Adrenal gland (tissue), 9 donors: ENCODE measurements at regions not wholly inside any gene's neighbourhood (a gene's known extent, or its start where the extent isn't known, plus 50 kb on each side); places are given as distances from the start of the nearest gene placed in this dataset.

ENCODE experiments used
- DNase-seq, 7 donors: peaks; one replicate each; pipeline ENCODE4 v3.0.0-alpha.2; 2019 to 2020
- H3K27ac ChIP-seq, 5 donors: fragments of 200-600 bp; sonication (generic) in 4 of 5; 1 replicate in 3 of 5; 2 replicates in 2 of 5; pipeline versions ENCODE4 v1.5.1 to v1.8.0; 2016 to 2020; ENCODE audit warnings: mild to moderate bottlenecking in 1 of 5
- H3K27me3 ChIP-seq: fragments of 200-600 bp; 2 replicates; pipeline ENCODE4 v1.8.0; 2021
- H3K36me3 ChIP-seq, 2 donors: fragments of 200-600 bp; replicated peaks in 1 of 2; 1 replicate in 1 of 2; 2 replicates in 1 of 2; pipeline versions ENCODE4 v1.5.1 to v1.8.0; 2018 to 2022
- H3K4me1 ChIP-seq, 2 donors: fragments of 200-600 bp; replicated peaks in 1 of 2; 1 replicate in 1 of 2; 2 replicates in 1 of 2; pipeline versions ENCODE4 v1.5.1 to v1.8.0; 2018 to 2021
- H3K4me3 ChIP-seq, 4 donors: fragments of 200-600 bp; sonication (generic) in 3 of 4; one replicate each; pipeline ENCODE4 v1.5.1; 2016 to 2018
- H3K9me3 ChIP-seq, 3 donors: fragments of 200-600 bp; sonication (generic) in 1 of 3; replicated peaks in 1 of 3; 1 replicate in 2 of 3; 2 replicates in 1 of 3; pipeline versions ENCODE4 v1.5.1 to v1.8.0; 2016 to 2021
- POLR2A ChIP-seq, 2 donors: fragments of 450-650 bp; IDR thresholded peaks; one replicate each; pipeline ENCODE4 v1.6.1; 2017; ENCODE audit warnings: antibody characterized with exemption in 2 of 2, mild to moderate bottlenecking in 2 of 2, moderate library complexity in 1 of 2
- WGBS, 4 donors: extraction: QIAGEN DNeasy Blood & Tissue Kit in 2 of 4; methylation state at CpG; one replicate each; pipeline versions ENCODE4 v1.1.5 to v1.1.7; 2013 to 2017; 5-methylcytosine and 5-hydroxymethylcytosine counted together
- intact Hi-C, 2 donors: fragments of 100-400 bp; cut with DNase I; formaldehyde crosslinking; loops; one replicate each; pipeline versions ENCODE4 v1.14.1 to v1.15.0; 2022 to 2023
- TF ChIP-seq, protein P1 (sequence below), 6 experiments: fragments of 450-650 bp in 4 of 6; fragments of 200-600 bp in 2 of 6; sonication (generic) in 1 of 6; IDR thresholded peaks; 1 replicate in 5 of 6; 2 replicates in 1 of 6; pipeline versions ENCODE4 v1.5.1 to v1.8.0; 2016 to 2021; ENCODE audit warnings: antibody characterized with exemption in 6 of 6, mild to moderate bottlenecking in 2 of 6, moderate library complexity in 1 of 6
- donor health status: healthy with polysubstance abuse.
- donor health status: Bipolar disorder and iron deficiency.
- donor health status: DM: yes; HTN: yes; CAD: no.
- donor health status: DM: no; HTN: no; CAD: no.
- donor health status: DM: no; HTN: no; CAD: no.

- Histone ChIP-seq H3K4me3 (no peak overlapping the region), H3K4me1 (no peaks in the 10 kb centered on the region), H3K27ac (no peak overlapping the region), H3K36me3 (no peaks in the 10 kb centered on the region), H3K27me3 (no peaks in the 10 kb centered on the region), H3K9me3 (no peaks in the 10 kb centered on the region)
- 58 to 73% (median 66%) methylated on average over 1 of the region's 1 CpG for WGBS, 4 donors
- no peak for DNase-seq
- intact Hi-C loops = no loop called here
- TF ChIP-seq, protein P1, sequence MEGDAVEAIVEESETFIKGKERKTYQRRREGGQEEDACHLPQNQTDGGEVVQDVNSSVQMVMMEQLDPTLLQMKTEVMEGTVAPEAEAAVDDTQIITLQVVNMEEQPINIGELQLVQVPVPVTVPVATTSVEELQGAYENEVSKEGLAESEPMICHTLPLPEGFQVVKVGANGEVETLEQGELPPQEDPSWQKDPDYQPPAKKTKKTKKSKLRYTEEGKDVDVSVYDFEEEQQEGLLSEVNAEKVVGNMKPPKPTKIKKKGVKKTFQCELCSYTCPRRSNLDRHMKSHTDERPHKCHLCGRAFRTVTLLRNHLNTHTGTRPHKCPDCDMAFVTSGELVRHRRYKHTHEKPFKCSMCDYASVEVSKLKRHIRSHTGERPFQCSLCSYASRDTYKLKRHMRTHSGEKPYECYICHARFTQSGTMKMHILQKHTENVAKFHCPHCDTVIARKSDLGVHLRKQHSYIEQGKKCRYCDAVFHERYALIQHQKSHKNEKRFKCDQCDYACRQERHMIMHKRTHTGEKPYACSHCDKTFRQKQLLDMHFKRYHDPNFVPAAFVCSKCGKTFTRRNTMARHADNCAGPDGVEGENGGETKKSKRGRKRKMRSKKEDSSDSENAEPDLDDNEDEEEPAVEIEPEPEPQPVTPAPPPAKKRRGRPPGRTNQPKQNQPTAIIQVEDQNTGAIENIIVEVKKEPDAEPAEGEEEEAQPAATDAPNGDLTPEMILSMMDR (IDR thresholded peaks at IDR 0.05) = no peak
- TF ChIP-seq POLR2A (IDR thresholded peaks at IDR 0.05) = no peak
Observed at GRCh38 chr2:180662521-180662920, 317.9 kb upstream of the UBE2E3 start.

GRCh38 chr2:180661686-180662030 lies 318.7 kb upstream of the UBE2E3 start:
- 40 to 71% (median 61%) methylated on average over 1 of the region's 1 CpG for WGBS, 4 donors
- no peak overlapping the region for H3K27ac ChIP-seq
- H3K4me3 ChIP-seq = no peak overlapping the region
- no peaks in the 10 kb centered on the region for H3K36me3 ChIP-seq
- H3K4me1 ChIP-seq = no peaks in the 10 kb centered on the region
- intact Hi-C loops = no loop called here
- no peak for DNase-seq
- no peaks in the 10 kb centered on the region for H3K9me3 ChIP-seq
- H3K27me3 ChIP-seq = no peaks in the 10 kb centered on the region
- TF ChIP-seq POLR2A (IDR thresholded peaks at IDR 0.05) = no peak
- TF ChIP-seq, protein P1 (IDR thresholded peaks at IDR 0.05) = no peak

GRCh38 chr2:180660881-180661685 lies 319.3 kb upstream of the UBE2E3 start:
- H3K4me1 ChIP-seq = no peaks in the 10 kb centered on the region
- H3K9me3 ChIP-seq = no peaks in the 10 kb centered on the region
- no peak for TF ChIP-seq POLR2A (IDR thresholded peaks at IDR 0.05)
- TF ChIP-seq, protein P1 (IDR thresholded peaks at IDR 0.05) = no peak
- no peak overlapping the region for H3K4me3 ChIP-seq
- H3K36me3 ChIP-seq = no peaks in the 10 kb centered on the region
- WGBS, 4 donors = 57 to 74% (median 65%) methylated on average over 5 of the region's 5 CpGs
- no peak overlapping the region for H3K27ac ChIP-seq
- no peak for DNase-seq
- intact Hi-C loops = no loop called here
- H3K27me3 ChIP-seq = no peaks in the 10 kb centered on the region

DNA sequence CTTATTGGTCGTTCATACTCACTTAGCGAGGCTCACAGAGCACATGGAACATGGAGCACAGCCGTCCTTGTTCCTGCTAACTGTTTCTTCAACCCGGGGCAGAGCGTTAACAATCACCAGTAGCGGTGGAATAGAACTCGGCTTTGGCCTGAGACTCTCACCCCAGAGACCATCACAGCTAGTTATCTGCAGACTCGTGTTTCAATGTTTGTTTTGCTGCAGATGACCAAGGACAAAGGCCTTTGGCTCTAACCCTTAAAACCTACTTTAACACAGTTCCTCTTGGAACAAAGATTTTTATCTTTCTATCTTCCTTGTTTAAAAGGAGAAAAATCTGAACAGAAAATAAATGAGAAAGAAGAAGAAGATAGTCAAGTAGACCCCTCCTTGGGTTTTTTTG lies 320.2 kb upstream of the UBE2E3 start:
- no peak for DNase-seq
- 56 to 65% (median 57%) methylated on average over 8 of the region's 8 CpGs for WGBS, 4 donors
- intact Hi-C loops = no loop called here
- Histone ChIP-seq H3K27ac (no peak overlapping the region), H3K27me3 (no peaks in the 10 kb centered on the region), H3K9me3 (no peaks in the 10 kb centered on the region), H3K36me3 (no peaks in the 10 kb centered on the region), H3K4me1 (no peaks in the 10 kb centered on the region), H3K4me3 (no peak overlapping the region)
- TF ChIP-seq POLR2A (IDR thresholded peaks at IDR 0.05) = no peak
- TF ChIP-seq, protein P1 (IDR thresholded peaks at IDR 0.05) = no peak
